ENCODE measurements at regions not wholly inside any gene's neighbourhood (a gene's known extent, or its start where the extent isn't known, plus 50 kb on each side); places are given as distances from the start of the nearest gene placed in this dataset.
"Not testable (repeated sequence)": the region's sequence is repeated elsewhere in the genome, so short reads cannot be mapped to it uniquely, and the experiment has no call there.

DNA sequence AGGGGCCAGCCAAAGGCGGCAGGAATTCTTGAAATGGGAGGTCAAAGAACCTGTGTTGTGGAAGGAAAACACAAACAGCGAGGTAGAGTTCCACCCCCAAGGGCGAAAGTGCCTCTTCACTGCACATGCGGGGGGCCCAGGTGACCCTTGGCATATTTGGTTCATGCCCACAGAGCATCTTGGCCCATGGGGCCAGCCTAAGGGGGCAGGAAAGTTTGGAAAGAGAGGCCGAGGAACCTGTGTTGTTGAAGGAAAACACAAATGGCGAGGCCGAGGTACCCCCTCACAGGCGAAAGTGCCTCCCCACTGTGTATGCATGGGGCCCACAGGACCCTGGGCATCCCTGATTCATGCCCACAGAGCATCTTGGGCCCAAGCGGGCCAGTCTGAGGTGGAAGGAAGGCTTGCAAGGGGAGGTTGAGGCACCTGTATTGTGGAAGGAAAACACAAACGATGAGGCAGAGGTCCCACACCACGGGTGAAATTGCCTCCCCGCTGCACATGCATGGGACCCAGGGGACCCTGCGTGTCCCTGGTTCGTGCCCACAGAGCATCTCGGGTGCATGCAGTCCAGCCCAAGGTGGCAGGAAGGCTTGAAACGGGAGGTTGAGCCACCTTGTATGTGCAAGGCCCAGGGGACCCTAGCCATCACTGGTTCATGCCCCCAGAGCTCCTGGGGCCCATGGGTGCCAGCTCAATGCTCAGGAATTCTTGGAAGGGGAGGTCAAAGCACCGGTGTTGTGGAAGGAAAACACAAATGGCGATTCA is 384.1 kb downstream of the ALG10 start:
- TF ChIP-seq ZFX (IDR thresholded peaks at IDR 0.05): no peak
- TF ChIP-seq, protein P1, sequence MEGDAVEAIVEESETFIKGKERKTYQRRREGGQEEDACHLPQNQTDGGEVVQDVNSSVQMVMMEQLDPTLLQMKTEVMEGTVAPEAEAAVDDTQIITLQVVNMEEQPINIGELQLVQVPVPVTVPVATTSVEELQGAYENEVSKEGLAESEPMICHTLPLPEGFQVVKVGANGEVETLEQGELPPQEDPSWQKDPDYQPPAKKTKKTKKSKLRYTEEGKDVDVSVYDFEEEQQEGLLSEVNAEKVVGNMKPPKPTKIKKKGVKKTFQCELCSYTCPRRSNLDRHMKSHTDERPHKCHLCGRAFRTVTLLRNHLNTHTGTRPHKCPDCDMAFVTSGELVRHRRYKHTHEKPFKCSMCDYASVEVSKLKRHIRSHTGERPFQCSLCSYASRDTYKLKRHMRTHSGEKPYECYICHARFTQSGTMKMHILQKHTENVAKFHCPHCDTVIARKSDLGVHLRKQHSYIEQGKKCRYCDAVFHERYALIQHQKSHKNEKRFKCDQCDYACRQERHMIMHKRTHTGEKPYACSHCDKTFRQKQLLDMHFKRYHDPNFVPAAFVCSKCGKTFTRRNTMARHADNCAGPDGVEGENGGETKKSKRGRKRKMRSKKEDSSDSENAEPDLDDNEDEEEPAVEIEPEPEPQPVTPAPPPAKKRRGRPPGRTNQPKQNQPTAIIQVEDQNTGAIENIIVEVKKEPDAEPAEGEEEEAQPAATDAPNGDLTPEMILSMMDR (conservative IDR thresholded peaks at IDR 0.05): no peak
- no peak overlapping the region for H3K27ac ChIP-seq

DNA sequence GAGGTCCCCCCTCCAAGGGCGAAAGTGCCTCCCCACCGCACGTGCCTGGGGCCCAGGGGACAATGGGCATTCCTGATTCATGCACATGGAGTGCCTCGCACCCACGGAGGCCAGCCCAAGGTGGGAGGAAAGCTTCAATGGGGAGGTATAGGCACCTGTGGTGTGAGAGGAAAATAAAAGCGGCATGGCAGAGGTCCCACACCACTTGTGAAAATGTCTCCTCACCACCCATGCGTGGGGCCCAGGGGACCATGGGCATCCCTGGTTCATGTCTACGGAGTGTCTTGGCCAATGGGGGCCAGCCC is 384.7 kb downstream of the ALG10 start:
- no peak overlapping the region for H3K27ac ChIP-seq
- TF ChIP-seq, protein P1 (conservative IDR thresholded peaks at IDR 0.05): no peak
- no peak for TF ChIP-seq ZFX (IDR thresholded peaks at IDR 0.05)

DNA sequence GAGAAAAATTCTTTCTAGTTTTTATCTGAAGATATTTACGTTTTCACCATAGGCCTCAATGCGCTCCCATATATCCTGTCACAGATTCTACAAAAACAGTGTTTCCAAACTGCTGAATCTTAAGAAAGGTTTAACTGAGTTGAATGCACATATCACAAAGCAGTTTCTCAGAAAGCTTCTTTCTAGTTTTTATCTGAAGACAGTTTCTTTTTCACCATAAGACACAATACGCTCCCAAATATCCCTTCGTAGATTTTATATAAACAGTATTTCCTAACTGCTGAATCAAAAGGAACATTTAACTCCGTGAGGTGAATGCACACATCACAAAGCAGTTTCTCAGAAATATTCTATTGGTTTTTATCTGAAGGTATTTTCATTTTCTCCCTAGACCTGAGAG is 385.5 kb downstream of the ALG10 start:
- TF ChIP-seq, protein P1 (conservative IDR thresholded peaks at IDR 0.05): no peak
- no peak for TF ChIP-seq ZFX (IDR thresholded peaks at IDR 0.05)
- no peak overlapping the region for H3K27ac ChIP-seq

DNA sequence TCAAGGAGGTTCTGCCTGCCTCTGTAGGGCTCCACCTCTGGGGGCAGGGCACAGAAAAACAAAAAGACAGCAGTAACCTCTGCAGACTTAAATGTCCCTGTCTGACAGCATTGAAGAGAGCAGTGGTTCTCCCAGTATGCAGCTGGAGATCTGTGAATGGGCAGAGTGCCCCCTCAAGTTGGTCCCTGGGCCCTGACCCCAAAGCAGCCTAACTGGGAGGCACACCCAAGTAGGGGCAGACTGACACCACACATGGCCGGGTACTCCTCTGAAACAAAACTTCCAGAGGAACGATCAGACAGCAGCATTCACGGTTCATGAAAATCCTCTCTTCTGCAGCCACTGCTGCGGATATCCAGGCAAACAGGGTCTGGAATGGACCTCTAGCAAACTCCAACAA is 409.2 kb downstream of the ALG10 start:
- not testable (repeated sequence) for H3K27ac ChIP-seq
